ENCODE measurements at regions not wholly inside any gene's neighbourhood (a gene's known extent, or its start where the extent isn't known, plus 50 kb on each side); places are given as distances from the start of the nearest gene placed in this dataset.

- Histone ChIP-seq H3K9ac (ENCODE audit: low read length) (no peak overlapping the region), H3K4me2 (ENCODE audit: low read depth, low read length, poor library complexity, severe bottlenecking) (no peak overlapping the region), H3K36me3 (ENCODE audit: low read length) (no peaks in the 10 kb centered on the region), H4K20me1 (ENCODE audit: low read depth, low read length) (no peaks in the 10 kb centered on the region), H3F3A (ENCODE audit: insufficient read depth) (no peaks in the 10 kb centered on the region), H3K9me3 (ENCODE audit: insufficient read depth, low read length) (no peaks in the 10 kb centered on the region), H3K27ac (ENCODE audit: low read depth, low read length) (no peak overlapping the region), H3K79me2 (ENCODE audit: insufficient read depth, low read length) (no peaks in the 10 kb centered on the region), H2AFZ (ENCODE audit: low read depth, low read length, severe bottlenecking) (no peak overlapping the region), H3K27me3 (ENCODE audit: low read length) (no peaks in the 10 kb centered on the region), H3K9me2 (replicated peaks; ENCODE audit: insufficient read depth, low read length) (no peaks in the 10 kb centered on the region), H3K4me3 (ENCODE audit: insufficient read depth, low read length, poor library complexity, severe bottlenecking) (no peak overlapping the region)
- TF ChIP-seq, protein P1, sequence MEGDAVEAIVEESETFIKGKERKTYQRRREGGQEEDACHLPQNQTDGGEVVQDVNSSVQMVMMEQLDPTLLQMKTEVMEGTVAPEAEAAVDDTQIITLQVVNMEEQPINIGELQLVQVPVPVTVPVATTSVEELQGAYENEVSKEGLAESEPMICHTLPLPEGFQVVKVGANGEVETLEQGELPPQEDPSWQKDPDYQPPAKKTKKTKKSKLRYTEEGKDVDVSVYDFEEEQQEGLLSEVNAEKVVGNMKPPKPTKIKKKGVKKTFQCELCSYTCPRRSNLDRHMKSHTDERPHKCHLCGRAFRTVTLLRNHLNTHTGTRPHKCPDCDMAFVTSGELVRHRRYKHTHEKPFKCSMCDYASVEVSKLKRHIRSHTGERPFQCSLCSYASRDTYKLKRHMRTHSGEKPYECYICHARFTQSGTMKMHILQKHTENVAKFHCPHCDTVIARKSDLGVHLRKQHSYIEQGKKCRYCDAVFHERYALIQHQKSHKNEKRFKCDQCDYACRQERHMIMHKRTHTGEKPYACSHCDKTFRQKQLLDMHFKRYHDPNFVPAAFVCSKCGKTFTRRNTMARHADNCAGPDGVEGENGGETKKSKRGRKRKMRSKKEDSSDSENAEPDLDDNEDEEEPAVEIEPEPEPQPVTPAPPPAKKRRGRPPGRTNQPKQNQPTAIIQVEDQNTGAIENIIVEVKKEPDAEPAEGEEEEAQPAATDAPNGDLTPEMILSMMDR (IDR thresholded peaks at IDR 0.05; ENCODE audit: insufficient read depth, low read length, poor library complexity, severe bottlenecking), result no peak
- TF ChIP-seq EZH2phosphoT487 (conservative IDR thresholded peaks at IDR 0.05; ENCODE audit: low read length), result no peak
These were observed 57.5 kb upstream of the TMCC3 start for GRCh38 chr12:94707892-94708291.

DNA sequence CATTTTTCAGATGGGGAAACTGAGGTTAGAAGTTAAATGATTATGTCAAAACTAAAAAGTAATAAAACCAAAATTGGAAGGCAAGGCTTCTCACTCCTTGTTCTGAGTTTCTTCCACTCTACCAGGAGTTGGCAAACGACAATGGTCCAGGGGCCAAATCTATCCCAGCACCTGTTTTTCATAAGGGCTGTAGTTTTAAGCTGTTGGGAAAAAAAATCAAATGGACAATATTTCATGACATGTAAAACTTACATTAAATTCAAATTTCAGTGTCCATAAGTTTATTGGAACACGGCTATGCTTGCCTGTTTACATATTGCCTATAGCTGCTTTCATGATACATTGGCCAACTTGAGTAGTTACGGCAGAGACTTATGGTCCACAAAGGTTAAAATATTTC lies 56.7 kb upstream of the TMCC3 start:
- no peaks in the 10 kb centered on the region for H3K79me2 ChIP-seq (ENCODE audit: insufficient read depth, low read length)
- H3K4me3 ChIP-seq (ENCODE audit: insufficient read depth, low read length, poor library complexity, severe bottlenecking), result no peak overlapping the region
- H2AFZ ChIP-seq (ENCODE audit: low read depth, low read length, severe bottlenecking), result no peak overlapping the region
- H4K20me1 ChIP-seq (ENCODE audit: low read depth, low read length), result no peaks in the 10 kb centered on the region
- H3K9me3 ChIP-seq (ENCODE audit: insufficient read depth, low read length), result no peaks in the 10 kb centered on the region
- H3K9me2 ChIP-seq (replicated peaks; ENCODE audit: insufficient read depth, low read length), result no peaks in the 10 kb centered on the region
- no peak overlapping the region for H3K9ac ChIP-seq (ENCODE audit: low read length)
- H3K27ac ChIP-seq (ENCODE audit: low read depth, low read length), result no peak overlapping the region
- no peaks in the 10 kb centered on the region for H3K36me3 ChIP-seq (ENCODE audit: low read length)
- no peaks in the 10 kb centered on the region for H3K27me3 ChIP-seq (ENCODE audit: low read length)
- H3F3A ChIP-seq (ENCODE audit: insufficient read depth), result no peaks in the 10 kb centered on the region
- TF ChIP-seq, protein P1 (IDR thresholded peaks at IDR 0.05; ENCODE audit: insufficient read depth, low read length, poor library complexity, severe bottlenecking), result no peak
- TF ChIP-seq EZH2phosphoT487 (conservative IDR thresholded peaks at IDR 0.05; ENCODE audit: low read length), result no peak
- H3K4me2 ChIP-seq (ENCODE audit: low read depth, low read length, poor library complexity, severe bottlenecking), result no peak overlapping the region

DNA sequence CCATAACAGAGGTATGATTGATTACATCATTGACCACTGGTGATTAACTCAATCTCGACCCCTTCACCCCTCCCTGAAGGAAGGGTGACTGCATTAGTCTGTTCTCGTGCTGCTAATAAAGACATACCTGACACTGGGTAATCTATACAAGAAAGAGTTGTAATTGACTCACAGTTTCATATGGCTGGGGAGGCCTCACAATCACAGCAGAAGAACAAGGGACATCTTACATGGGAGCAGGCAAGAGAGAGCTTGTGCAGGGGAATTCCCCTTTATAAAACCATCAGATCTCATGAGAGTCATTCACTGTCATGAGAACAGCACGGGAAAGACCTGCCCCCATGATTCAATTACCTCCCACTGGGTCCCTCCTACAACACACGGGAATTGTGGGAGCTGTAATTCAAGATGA lies 55.9 kb upstream of the TMCC3 start:
- H3K4me2 ChIP-seq (ENCODE audit: low read depth, low read length, poor library complexity, severe bottlenecking), result no peak overlapping the region
- H3K27ac ChIP-seq (ENCODE audit: low read depth, low read length), result no peak overlapping the region
- no peaks in the 10 kb centered on the region for H3K79me2 ChIP-seq (ENCODE audit: insufficient read depth, low read length)
- TF ChIP-seq, protein P1 (IDR thresholded peaks at IDR 0.05; ENCODE audit: insufficient read depth, low read length, poor library complexity, severe bottlenecking), result no peak
- no peak for TF ChIP-seq EZH2phosphoT487 (conservative IDR thresholded peaks at IDR 0.05; ENCODE audit: low read length)
- H3K9me3 ChIP-seq (ENCODE audit: insufficient read depth, low read length), result no peaks in the 10 kb centered on the region
- no peaks in the 10 kb centered on the region for H3K9me2 ChIP-seq (replicated peaks; ENCODE audit: insufficient read depth, low read length)
- no peaks in the 10 kb centered on the region for H3F3A ChIP-seq (ENCODE audit: insufficient read depth)
- H3K36me3 ChIP-seq (ENCODE audit: low read length), result no peaks in the 10 kb centered on the region
- H3K27me3 ChIP-seq (ENCODE audit: low read length), result no peaks in the 10 kb centered on the region
- H3K9ac ChIP-seq (ENCODE audit: low read length), result no peak overlapping the region
- no peak overlapping the region for H3K4me3 ChIP-seq (ENCODE audit: insufficient read depth, low read length, poor library complexity, severe bottlenecking)
- H2AFZ ChIP-seq (ENCODE audit: low read depth, low read length, severe bottlenecking), result no peak overlapping the region
- H4K20me1 ChIP-seq (ENCODE audit: low read depth, low read length), result no peaks in the 10 kb centered on the region
